ENCODE measurements at regions not wholly inside any gene's neighbourhood (a gene's known extent, or its start where the extent isn't known, plus 50 kb on each side); places are given as distances from the start of the nearest gene placed in this dataset.

- H3K27me3 ChIP-seq (ENCODE audit: insufficient read depth, low read length), result no peaks in the 10 kb centered on the region
- H3K9ac ChIP-seq (ENCODE audit: extremely low read depth, insufficient read length, low read length), result no peak overlapping the region
- no peaks in the 10 kb centered on the region for H3K4me1 ChIP-seq (ENCODE audit: insufficient read depth, low read length)
- no peak for TF ChIP-seq CTCF (conservative IDR thresholded peaks at IDR 0.05)
- H2BK20ac ChIP-seq (ENCODE audit: low read depth, low read length, poor library complexity, severe bottlenecking), result no peak overlapping the region
- H2AK5ac ChIP-seq (ENCODE audit: insufficient read length, low read length), result no peak overlapping the region
- H3K27me3 Mint-ChIP-seq (ENCODE audit: low read depth), result peaks cover 2% of the 10 kb centered on the region; the same call in 1 of the 2 replicates
- H3K4me2 ChIP-seq (ENCODE audit: insufficient read depth, insufficient read length, low read length), result no peak overlapping the region
- no CpG with 5 or more reads among the region's 1 CpG for WGBS (ENCODE audit: extremely low coverage, insufficient read length, low lambda C conversion rate)
- no peaks in the 10 kb centered on the region for H4K20me1 ChIP-seq (ENCODE audit: control insufficient read depth, insufficient read depth, insufficient read length)
- peaks cover 0 to 2% (median 0%) of the 10 kb centered on the region in 3 experiments; a peak in 1 of 7 replicates for H3K36me3 Mint-ChIP-seq (ENCODE audit: insufficient read depth in 1 of 3, low read depth in 3 of 3)
- H3K56ac ChIP-seq (ENCODE audit: insufficient read length, low read depth, low read length), result no peak overlapping the region
- H2BK5ac ChIP-seq (ENCODE audit: insufficient read length, low read length), result no peak overlapping the region
- no peak overlapping the region for H3K23ac ChIP-seq (ENCODE audit: insufficient read length, low read depth, low read length)
- H2BK120ac ChIP-seq (ENCODE audit: low read depth, low read length, poor library complexity, severe bottlenecking), result no peak overlapping the region
- H3K27ac Mint-ChIP-seq, result no peak overlapping the region
- H4K8ac ChIP-seq (replicated peaks; ENCODE audit: insufficient read length, low read depth, low read length), result no peak overlapping the region
- no peak overlapping the region for H4K5ac ChIP-seq (ENCODE audit: insufficient read length, low read depth, low read length)
- H4K91ac ChIP-seq (ENCODE audit: insufficient read length, low read depth, low read length), result no peak overlapping the region
- H3K27ac ChIP-seq (ENCODE audit: insufficient read length, low read depth, low read length), result no peak overlapping the region
- H3K4me1 Mint-ChIP-seq, result no peaks in the 10 kb centered on the region
- peaks cover 7 to 9% of the 10 kb centered on the region in 2 experiments; a peak in 3 of 5 replicates for H3K9me3 Mint-ChIP-seq
- no peak overlapping the region for H3K4me3 Mint-ChIP-seq
- H3T11ph ChIP-seq (ENCODE audit: low read length), result no peak overlapping the region
- H3K9me3 ChIP-seq (ENCODE audit: control insufficient read depth, low read depth, low read length), result no peaks in the 10 kb centered on the region
- H3K79me2 ChIP-seq (ENCODE audit: insufficient read depth, low read length), result no peaks in the 10 kb centered on the region
- no peak for DNase-seq
- H3K14ac ChIP-seq (ENCODE audit: insufficient read depth, low read length), result no peak overlapping the region
- H2BK15ac ChIP-seq (ENCODE audit: low read depth, low read length), result no peak overlapping the region
- H2AFZ ChIP-seq (ENCODE audit: low read length), result no peak overlapping the region
- no peaks in the 10 kb centered on the region for H3K23me2 ChIP-seq (ENCODE audit: insufficient read length, low read depth, low read length, poor library complexity, severe bottlenecking)
- no peak overlapping the region for H2BK12ac ChIP-seq (ENCODE audit: insufficient read length, low read depth, low read length)
- no peaks in the 10 kb centered on the region for H3K79me1 ChIP-seq (ENCODE audit: insufficient read depth, low read depth, low read length, poor library complexity, severe bottlenecking)
- no peak overlapping the region for H3K18ac ChIP-seq (ENCODE audit: insufficient read length, low read depth, low read length)
- no peak overlapping the region for H3K4ac ChIP-seq (ENCODE audit: low read depth, low read length)
Observed at GRCh38 chr10:84921701-84922100, 593.3 kb downstream of the CCSER2 start.

All from H9 (cell line).